Transverse colon (tissue), 4 donors: ENCODE measurements at regions not wholly inside any gene's neighbourhood (a gene's known extent, or its start where the extent isn't known, plus 50 kb on each side); places are given as distances from the start of the nearest gene placed in this dataset.

Experiments
- CTCF ChIP-seq, 5 experiments: fragments of 200-600 bp in 3 of 5; fragments of 450-650 bp in 2 of 5; sonication (generic) in 3 of 5; IDR thresholded peaks; 1 replicate in 2 of 5; 2 replicates in 3 of 5; pipeline ENCODE4 v1.5.1; 2016 to 2017; ENCODE audit warnings: antibody characterized with exemption in 5 of 5, inconsistent platforms in 3 of 5, mild to moderate bottlenecking in 2 of 5, moderate library complexity in 1 of 5
- EP300 ChIP-seq: sonication (generic); formaldehyde crosslinking; IDR thresholded peaks from one replicate; pipeline ENCODE4 v1.6.1; 2017; ENCODE audit warnings: antibody characterized with exemption, low read depth
- POLR2A ChIP-seq: fragments of 450-650 bp; IDR thresholded peaks from one replicate; pipeline ENCODE4 v1.6.1; 2016; ENCODE audit warnings: antibody characterized with exemption, mild to moderate bottlenecking, moderate library complexity
- POLR2AphosphoS5 ChIP-seq, 3 donors: sonication (generic); formaldehyde crosslinking; IDR thresholded peaks; one replicate each; pipeline ENCODE4 v1.6.1; 2016; ENCODE audit warnings: antibody characterized with exemption in 3 of 3

DNA sequence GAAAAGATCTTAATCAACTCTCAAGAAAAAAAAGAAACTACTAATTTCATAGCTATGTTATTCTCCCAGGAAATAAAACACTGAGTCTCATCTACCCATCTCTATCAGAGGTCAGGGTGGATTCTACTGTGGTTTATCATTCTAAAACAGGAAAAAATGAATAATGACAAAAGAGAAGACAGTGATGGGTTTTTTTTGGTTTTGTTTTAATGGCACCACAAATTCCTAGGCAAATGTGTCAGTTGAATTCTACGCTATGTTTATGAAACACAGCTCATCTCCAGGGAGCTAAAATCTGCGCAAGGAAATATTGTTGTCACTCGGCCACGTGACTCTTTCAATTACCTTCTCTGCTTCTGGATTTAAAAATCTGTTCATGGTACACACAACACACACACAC is 393.4 kb upstream of the SORCS1 start:
- TF ChIP-seq CTCF (IDR thresholded peaks at IDR 0.05) = no peak
- no peak for TF ChIP-seq POLR2A
- TF ChIP-seq EP300 = no peak
- TF ChIP-seq POLR2AphosphoS5 (IDR thresholded peaks at IDR 0.05) = no peak
